ENCODE measurements at regions not wholly inside any gene's neighbourhood (a gene's known extent, or its start where the extent isn't known, plus 50 kb on each side); places are given as distances from the start of the nearest gene placed in this dataset.

DNA sequence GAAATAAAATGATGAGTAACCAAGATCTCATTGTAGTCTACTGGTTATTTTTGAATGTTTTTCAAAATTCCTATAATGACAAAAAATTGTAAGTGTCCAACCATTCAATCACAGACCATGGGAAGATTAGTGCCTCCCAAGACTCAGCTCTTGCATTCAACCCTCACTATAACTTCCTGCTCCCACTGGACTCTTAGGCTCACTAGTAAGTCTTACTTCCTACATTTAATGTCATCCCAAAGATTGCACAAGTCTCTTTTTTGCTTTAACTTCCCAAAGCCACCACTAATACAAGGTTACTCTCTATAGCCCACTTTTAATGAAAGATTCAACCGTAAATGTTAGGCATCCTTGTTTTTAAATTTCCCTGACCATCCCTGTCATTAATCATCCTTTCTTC, 111.9 kb upstream of the NRBF2 start:
- 86% methylated on average over 1 of the region's 1 CpG for WGBS (ENCODE audit: insufficient coverage)
- intact Hi-C loops (cut with micrococcal nuclease), result no loop called here

DNA sequence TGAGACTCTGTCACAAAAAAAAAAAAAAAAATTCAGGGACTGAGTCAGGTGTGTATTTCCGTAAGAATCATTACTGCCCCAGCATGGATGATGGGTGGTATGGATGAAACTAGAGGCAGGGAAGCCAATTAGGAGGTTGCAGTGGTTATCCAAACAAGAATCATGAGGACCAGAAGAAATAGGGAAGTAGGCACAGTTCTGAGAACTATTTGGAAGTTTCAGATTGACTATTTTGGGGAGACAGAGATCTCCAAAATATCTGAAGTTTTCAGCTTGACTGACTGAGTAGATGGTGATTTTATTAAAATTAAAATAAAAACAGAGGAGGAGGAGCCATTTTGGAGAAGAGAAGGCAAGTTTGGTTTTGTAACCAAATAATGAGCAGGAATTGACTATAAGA, 119.4 kb upstream of the NRBF2 start:
- no peaks in the 10 kb centered on the region for H3K79me2 ChIP-seq (ENCODE audit: control insufficient read depth, insufficient read depth, low read length)
- no peak overlapping the region for H3K4me3 ChIP-seq (ENCODE audit: control extremely low read depth in 1 of 5, extremely low read depth in 1 of 5, insufficient read depth in 1 of 5, low read depth in 2 of 5, low read length in 4 of 5)
- no peaks in the 10 kb centered on the region for H3K9me3 Mint-ChIP-seq (ENCODE audit: insufficient read depth)
- no peaks in the 10 kb centered on the region for H4K20me1 ChIP-seq (ENCODE audit: control insufficient read depth, insufficient read depth, low read length, poor library complexity, severe bottlenecking)
- H2AFZ ChIP-seq (ENCODE audit: insufficient read depth, low read depth, low read length, poor library complexity, severe bottlenecking), result no peak overlapping the region
- no peaks in the 10 kb centered on the region for H3K4me1 Mint-ChIP-seq
- no peak for TF ChIP-seq EZH2 (IDR thresholded peaks at IDR 0.05; ENCODE audit: borderline replicate concordance, insufficient read depth, low read depth, low read length, poor library complexity, severe bottlenecking)
- TF ChIP-seq, protein P1, sequence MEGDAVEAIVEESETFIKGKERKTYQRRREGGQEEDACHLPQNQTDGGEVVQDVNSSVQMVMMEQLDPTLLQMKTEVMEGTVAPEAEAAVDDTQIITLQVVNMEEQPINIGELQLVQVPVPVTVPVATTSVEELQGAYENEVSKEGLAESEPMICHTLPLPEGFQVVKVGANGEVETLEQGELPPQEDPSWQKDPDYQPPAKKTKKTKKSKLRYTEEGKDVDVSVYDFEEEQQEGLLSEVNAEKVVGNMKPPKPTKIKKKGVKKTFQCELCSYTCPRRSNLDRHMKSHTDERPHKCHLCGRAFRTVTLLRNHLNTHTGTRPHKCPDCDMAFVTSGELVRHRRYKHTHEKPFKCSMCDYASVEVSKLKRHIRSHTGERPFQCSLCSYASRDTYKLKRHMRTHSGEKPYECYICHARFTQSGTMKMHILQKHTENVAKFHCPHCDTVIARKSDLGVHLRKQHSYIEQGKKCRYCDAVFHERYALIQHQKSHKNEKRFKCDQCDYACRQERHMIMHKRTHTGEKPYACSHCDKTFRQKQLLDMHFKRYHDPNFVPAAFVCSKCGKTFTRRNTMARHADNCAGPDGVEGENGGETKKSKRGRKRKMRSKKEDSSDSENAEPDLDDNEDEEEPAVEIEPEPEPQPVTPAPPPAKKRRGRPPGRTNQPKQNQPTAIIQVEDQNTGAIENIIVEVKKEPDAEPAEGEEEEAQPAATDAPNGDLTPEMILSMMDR (IDR thresholded peaks at IDR 0.05), result no peak
- CTCF ChIA-PET, result no interaction called here
- H3K4me3 Mint-ChIP-seq, result no peak overlapping the region
- intact Hi-C loops (cut with micrococcal nuclease), result no loop called here
- ATAC-seq (ENCODE audit: low read depth) (no peak), DNase-seq (no peak)
- no peaks in the 10 kb centered on the region for H3K4me1 ChIP-seq (ENCODE audit: control insufficient read depth in 2 of 2, insufficient read depth in 2 of 2, low read length in 2 of 2)
- POLR2A ChIA-PET, result no interaction called here
- H3K9me3 ChIP-seq (ENCODE audit: control extremely low read depth in 1 of 3, control insufficient read depth in 2 of 3, insufficient read depth in 1 of 3, low read length in 2 of 3), result no peaks in the 10 kb centered on the region
- H3K27ac ChIP-seq (ENCODE audit: low read length in 2 of 2), result no peak overlapping the region
- no peaks in the 10 kb centered on the region for H3K27me3 ChIP-seq (replicated peaks in 1 of 4; ENCODE audit: control extremely low read depth in 1 of 4, control insufficient read depth in 3 of 4, insufficient read depth in 4 of 4, low read length in 3 of 4)
- peaks cover 8% of the 10 kb centered on the region for H3K27me3 Mint-ChIP-seq
- no peaks in the 10 kb centered on the region for H3K36me3 ChIP-seq (replicated peaks in 1 of 2; ENCODE audit: control extremely low read depth in 1 of 2, control insufficient read depth in 1 of 2, extremely low read depth in 1 of 2, insufficient read depth in 2 of 2, low read length in 1 of 2)
- no peak overlapping the region for H3K4me2 ChIP-seq (replicated peaks; ENCODE audit: low read depth, low read length, poor library complexity, severe bottlenecking)
- 100% methylated on average over 1 of the region's 1 CpG for WGBS (ENCODE audit: insufficient coverage)
- H3K27ac Mint-ChIP-seq, result no peak overlapping the region
- no peak overlapping the region for H3K9ac ChIP-seq (ENCODE audit: low read length)

More for the DNA sequence above, 111.9 kb upstream of the NRBF2 start:
- Mint-ChIP-seq H3K9me3 (ENCODE audit: insufficient read depth) (no peaks in the 10 kb centered on the region), H3K4me3 (no peak overlapping the region), H3K27ac (no peak overlapping the region), H3K27me3 (peaks cover 19% of the 10 kb centered on the region), H3K4me1 (no peaks in the 10 kb centered on the region)
- no peak for ATAC-seq (ENCODE audit: low read depth)
- Histone ChIP-seq H3K4me1 (ENCODE audit: control insufficient read depth in 2 of 2, insufficient read depth in 2 of 2, low read length in 2 of 2) (no peaks in the 10 kb centered on the region), H3K9ac (ENCODE audit: low read length) (no peak overlapping the region), H3K4me2 (replicated peaks; ENCODE audit: low read depth, low read length, poor library complexity, severe bottlenecking) (no peak overlapping the region), H3K79me2 (ENCODE audit: control insufficient read depth, insufficient read depth, low read length) (no peaks in the 10 kb centered on the region), H3K9me3 (ENCODE audit: control extremely low read depth in 1 of 3, control insufficient read depth in 2 of 3, insufficient read depth in 1 of 3, low read length in 2 of 3) (peaks cover 0 to 1% (median 0%) of the 10 kb centered on the region in 3 donors), H4K20me1 (ENCODE audit: control insufficient read depth, insufficient read depth, low read length, poor library complexity, severe bottlenecking) (no peaks in the 10 kb centered on the region), H3K27ac (ENCODE audit: low read length in 2 of 2) (no peak overlapping the region), H3K27me3 (replicated peaks in 1 of 4; ENCODE audit: control extremely low read depth in 1 of 4, control insufficient read depth in 3 of 4, insufficient read depth in 4 of 4, low read length in 3 of 4) (peaks cover 0 to 6% (median 0%) of the 10 kb centered on the region in 4 experiments), H3K4me3 (ENCODE audit: control extremely low read depth in 1 of 5, extremely low read depth in 1 of 5, insufficient read depth in 1 of 5, low read depth in 2 of 5, low read length in 4 of 5) (no peak overlapping the region), H2AFZ (ENCODE audit: insufficient read depth, low read depth, low read length, poor library complexity, severe bottlenecking) (no peak overlapping the region), H3K36me3 (replicated peaks in 1 of 2; ENCODE audit: control extremely low read depth in 1 of 2, control insufficient read depth in 1 of 2, extremely low read depth in 1 of 2, insufficient read depth in 2 of 2, low read length in 1 of 2) (no peaks in the 10 kb centered on the region)
- ChIA-PET CTCF (no interaction called here), POLR2A (no interaction called here)
- no peak for DNase-seq
- no peak for TF ChIP-seq EZH2 (IDR thresholded peaks at IDR 0.05; ENCODE audit: borderline replicate concordance, insufficient read depth, low read depth, low read length, poor library complexity, severe bottlenecking)
- TF ChIP-seq, protein P1 (IDR thresholded peaks at IDR 0.05), result no peak

All from B cell (primary cell).